ENCODE measurements at regions not wholly inside any gene's neighbourhood (a gene's known extent, or its start where the extent isn't known, plus 50 kb on each side); places are given as distances from the start of the nearest gene placed in this dataset.

GRCh38 chr9:107935931-107936330, 446.4 kb upstream of the KLF4 start:
- ATAC-seq (ENCODE audit: low read depth), result no peak
- TF ChIP-seq CTCF (IDR thresholded peaks at IDR 0.05), result no peak
- H3K27ac Mint-ChIP-seq, result no peak overlapping the region
- no peak for DNase-seq
- H3K36me3 Mint-ChIP-seq (ENCODE audit: low read depth), result no peaks in the 10 kb centered on the region
- peaks cover 2% of the 10 kb centered on the region for H3K4me1 Mint-ChIP-seq
- H3K9me3 Mint-ChIP-seq, result no peaks in the 10 kb centered on the region
- intact Hi-C loops (cut with micrococcal nuclease), result no loop called here
- peaks cover 4% of the 10 kb centered on the region for H3K27me3 Mint-ChIP-seq
- CTCF ChIA-PET, result no interaction called here
- H3K4me3 Mint-ChIP-seq, result no peak overlapping the region
- POLR2A ChIA-PET, result no interaction called here

GRCh38 chr9:107933516-107933915, 443.9 kb upstream of the KLF4 start:
- CTCF ChIA-PET, result no interaction called here
- POLR2A ChIA-PET, result interaction anchor here (0.5 kb wide), 1 partner anchor 11 kb away, joined by 3 read pairs; no protein-coding TSS in a partner anchor
- no peak overlapping the region for H3K27ac Mint-ChIP-seq
- H3K4me3 Mint-ChIP-seq, result no peak overlapping the region
- no peak for TF ChIP-seq CTCF (IDR thresholded peaks at IDR 0.05)
- ATAC-seq (ENCODE audit: low read depth) (no peak), DNase-seq (no peak)
- intact Hi-C loops (cut with micrococcal nuclease), result no loop called here
- H3K36me3 Mint-ChIP-seq (ENCODE audit: low read depth), result no peaks in the 10 kb centered on the region
- H3K9me3 Mint-ChIP-seq, result no peaks in the 10 kb centered on the region
- no peaks in the 10 kb centered on the region for H3K4me1 Mint-ChIP-seq
- peaks cover 3% of the 10 kb centered on the region for H3K27me3 Mint-ChIP-seq

- no peak for ATAC-seq (ENCODE audit: low read depth)
- TF ChIP-seq CTCF (IDR thresholded peaks at IDR 0.05), result no peak
- POLR2A ChIA-PET, result interaction anchor here (0.5 kb wide), 1 partner anchor 11 kb away, joined by 3 read pairs; no protein-coding TSS in a partner anchor
- H3K9me3 Mint-ChIP-seq, result no peaks in the 10 kb centered on the region
- H3K4me3 Mint-ChIP-seq, result no peak overlapping the region
- peaks cover 3% of the 10 kb centered on the region for H3K27me3 Mint-ChIP-seq
- intact Hi-C loops (cut with micrococcal nuclease), result no loop called here
- CTCF ChIA-PET, result no interaction called here
- no peak for DNase-seq
- H3K27ac Mint-ChIP-seq, result no peak overlapping the region
- H3K4me1 Mint-ChIP-seq, result no peaks in the 10 kb centered on the region
- H3K36me3 Mint-ChIP-seq (ENCODE audit: low read depth), result no peaks in the 10 kb centered on the region
These were observed 443.5 kb upstream of the KLF4 start for GRCh38 chr9:107933097-107933496.

- ATAC-seq (ENCODE audit: low read depth) (no peak), DNase-seq (no peak)
- intact Hi-C loops (cut with micrococcal nuclease), result no loop called here
- no peaks in the 10 kb centered on the region for H3K9me3 Mint-ChIP-seq
- H3K27ac Mint-ChIP-seq, result no peak overlapping the region
- H3K27me3 Mint-ChIP-seq, result peaks cover 3% of the 10 kb centered on the region
- no peak overlapping the region for H3K4me3 Mint-ChIP-seq
- H3K36me3 Mint-ChIP-seq (ENCODE audit: low read depth), result no peaks in the 10 kb centered on the region
- no peak for TF ChIP-seq CTCF (IDR thresholded peaks at IDR 0.05)
- no peaks in the 10 kb centered on the region for H3K4me1 Mint-ChIP-seq
- ChIA-PET POLR2A (no interaction called here), CTCF (no interaction called here)
These were observed 443.0 kb upstream of the KLF4 start for GRCh38 chr9:107932601-107933000.

GRCh38 chr9:107932046-107932445, 442.5 kb upstream of the KLF4 start:
- ATAC-seq (ENCODE audit: low read depth) (no peak), DNase-seq (no peak)
- Mint-ChIP-seq H3K4me3 (no peak overlapping the region), H3K36me3 (ENCODE audit: low read depth) (no peaks in the 10 kb centered on the region), H3K27me3 (peaks cover 3% of the 10 kb centered on the region), H3K9me3 (no peaks in the 10 kb centered on the region), H3K4me1 (no peaks in the 10 kb centered on the region), H3K27ac (no peak overlapping the region)
- no peak for TF ChIP-seq CTCF (IDR thresholded peaks at IDR 0.05)
- CTCF ChIA-PET, result no interaction called here
- POLR2A ChIA-PET, result no interaction called here
- intact Hi-C loops (cut with micrococcal nuclease), result no loop called here
